ENCODE measurements at regions not wholly inside any gene's neighbourhood (a gene's known extent, or its start where the extent isn't known, plus 50 kb on each side); places are given as distances from the start of the nearest gene placed in this dataset.
A peak's percentile ranks its signal among the peaks of the same experiment; 100 is the strongest.

DNA sequence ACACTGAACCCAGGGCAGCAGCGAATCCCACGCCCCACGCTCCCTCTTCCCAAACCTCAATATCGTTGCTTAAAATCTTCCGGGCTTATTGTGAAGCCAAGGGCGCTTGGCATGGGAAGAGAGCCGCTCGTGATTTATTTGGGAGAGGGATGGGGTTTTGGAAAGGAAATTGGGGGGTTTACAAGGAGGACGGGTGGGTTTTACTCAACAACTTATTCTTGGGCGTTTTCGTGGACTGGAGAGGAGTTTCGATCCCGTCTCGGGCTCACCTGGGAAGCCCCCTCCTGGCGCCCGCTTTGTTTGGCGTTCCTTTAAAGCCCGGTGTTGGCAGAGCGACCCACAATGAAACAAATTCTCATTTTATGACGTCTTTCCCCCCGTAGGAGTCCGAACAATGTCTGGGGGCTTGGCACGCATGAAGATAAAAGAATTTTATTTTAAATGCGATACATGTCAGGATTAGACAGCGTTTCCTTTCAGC lies 135.3 kb downstream of the INSIG2 start (continued):
- no peak for TF ChIP-seq MEF2A (IDR thresholded peaks at IDR 0.05; ENCODE audit: insufficient read depth, low read depth, low read length)
- TF ChIP-seq MEF2B (IDR thresholded peaks at IDR 0.05; ENCODE audit: partially characterized antibody, poor library complexity, severe bottlenecking), result no peak

DNA sequence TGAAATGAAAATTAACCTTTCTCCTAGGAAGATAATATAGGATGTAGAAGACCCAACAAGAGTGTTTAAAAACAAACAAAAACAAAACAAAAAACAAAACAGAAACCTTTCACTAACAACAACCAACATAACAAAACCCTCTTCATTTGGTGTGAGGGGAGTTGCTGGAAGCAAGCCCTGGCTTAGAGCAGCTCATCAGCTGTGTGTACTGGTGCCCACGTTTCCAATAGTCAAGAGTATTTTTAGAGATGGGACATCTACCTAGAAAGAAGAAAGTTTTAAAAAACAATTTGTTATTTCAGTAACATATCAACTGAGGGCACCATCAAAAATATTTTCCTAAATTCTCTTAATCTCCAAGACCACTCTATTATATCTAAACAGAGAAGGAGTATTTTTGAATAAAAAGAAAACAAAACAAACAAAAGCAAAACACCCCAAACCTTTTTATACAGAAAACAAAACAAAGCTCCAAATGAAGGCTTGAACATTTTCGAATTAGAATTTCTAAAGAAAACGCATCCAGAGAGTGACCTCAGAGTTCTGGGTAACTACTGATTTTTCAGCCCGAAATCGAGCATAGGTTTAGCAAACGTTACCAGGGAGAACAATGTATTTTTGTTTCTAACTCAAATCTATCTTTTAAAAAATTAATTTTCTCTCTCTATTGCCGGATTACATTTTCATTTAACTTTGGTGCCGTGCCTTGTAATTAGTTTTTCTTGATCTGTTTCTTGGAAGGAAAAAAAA lies 134.6 kb downstream of the INSIG2 start:
- POLR2A ChIA-PET, result no interaction called here
- intact Hi-C loops (cut with micrococcal nuclease; ENCODE audit: unreplicated experiment) (loop anchor here (1.0 to 5.0 kb wide), 5 partner anchors 46 to 642 kb away; no protein-coding TSS in a partner anchor), in situ Hi-C loops (cut with MboI) (loop anchor here (5.0 kb wide), 1 partner anchor 639 kb away; no protein-coding TSS in a partner anchor)
- RAD21 ChIA-PET (ENCODE audit: unreplicated experiment), result interaction anchor here (0.7 to 4.4 kb wide), 8 partner anchors 11 to 641 kb away, joined by 3 to 21 read pairs (median 3); no protein-coding TSS in a partner anchor
- ATAC-seq (peak; percentile 17; the same call in 1 of the 3 replicates), FAIRE-seq (no peak), DNase-seq (ENCODE audit: low read depth, low spot score) (no peak)
- Histone ChIP-seq H3K79me2 (ENCODE audit: control insufficient read depth, insufficient read depth, low read length) (no peaks in the 10 kb centered on the region), H3K4me1 (ENCODE audit: control insufficient read depth, insufficient read depth, low read length) (peaks cover 17% of the 10 kb centered on the region), H4K20me1 (ENCODE audit: control insufficient read depth, insufficient read depth) (no peaks in the 10 kb centered on the region), H3K4me2 (ENCODE audit: control insufficient read depth, insufficient read depth) (peak overlapping the region; percentile 96), H3K9me3 (replicated peaks; ENCODE audit: control insufficient read depth, insufficient read depth, low read length) (no peaks in the 10 kb centered on the region), H3K4me3 (peak overlapping the region; percentile 71; the same call in 1 of the 2 replicates), H3K36me3 (ENCODE audit: control insufficient read depth in 2 of 2, insufficient read depth in 2 of 2, low read length in 1 of 2) (no peaks in the 10 kb centered on the region), H3K9ac (ENCODE audit: control insufficient read depth, insufficient read depth, low read length) (peak overlapping the region; percentile 87), H3K27ac (ENCODE audit: control insufficient read depth, insufficient read depth) (peak overlapping the region; percentile 76; the same call in 1 of the 2 replicates), H3K27me3 (replicated peaks in 1 of 2; ENCODE audit: control insufficient read depth in 2 of 2, insufficient read depth in 2 of 2, low read length in 1 of 2) (no peaks in the 10 kb centered on the region), H2AFZ (ENCODE audit: control insufficient read depth, low read depth, low read length) (peak overlapping the region; percentile 90)
- TF ChIP-seq BMI1 (IDR thresholded peaks at IDR 0.05; ENCODE audit: borderline replicate concordance) (peak; percentile 64), TARDBP (IDR thresholded peaks at IDR 0.05; ENCODE audit: borderline replicate concordance) (no peak)
- SMC1A ChIA-PET (ENCODE audit: uncharacterized antibody, unreplicated experiment), result interaction anchor here (0.7 to 3.0 kb wide), 8 partner anchors 8 to 1012 kb away, joined by 3 to 20 read pairs (median 3); no protein-coding TSS in a partner anchor
- no TSS peak for BruUV-seq (replicated peaks)
- CTCF ChIA-PET, result interaction anchor here (0.6 to 4.4 kb wide), 19 partner anchors 11 to 766 kb away, joined by 3 to 47 read pairs (median 4); no protein-coding TSS in a partner anchor
- WGBS (ENCODE audit: insufficient coverage, insufficient replicate concordance, low lambda C conversion rate, missing lambda C conversion rate), result 39% methylated on average over 8 of the region's 8 CpGs

All from GM12878 (cell line).